Activated CD8-positive, alpha-beta memory T cell treated with anti-CD3 and anti-CD28 coated beads, Interleukin-2, amount 50 U/mL, for 48 hours (primary cell): ENCODE measurements at regions not wholly inside any gene's neighbourhood (a gene's known extent, or its start where the extent isn't known, plus 50 kb on each side); places are given as distances from the start of the nearest gene placed in this dataset.

Experiments used
- DNase-seq: peaks from one replicate; pipeline ENCODE4 v3.0.0-alpha.2; 2020

DNA sequence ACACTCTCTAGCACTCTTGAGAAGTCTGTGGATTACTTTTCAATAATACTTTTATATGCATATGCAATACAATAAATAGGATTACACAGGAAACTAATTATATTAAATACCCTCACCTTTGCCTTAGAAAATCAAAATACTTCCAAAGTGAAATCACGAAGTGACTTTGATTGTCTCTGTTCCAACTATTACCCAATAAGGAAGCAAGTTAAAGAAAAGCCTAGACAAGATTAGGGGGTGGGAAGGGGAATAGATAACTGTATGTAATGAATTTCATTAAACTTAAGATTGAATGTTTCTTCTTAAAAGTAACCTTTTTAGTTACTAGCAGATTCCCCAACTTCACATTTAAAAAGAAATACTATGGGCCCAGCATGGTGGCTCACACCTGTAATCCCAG is 66.6 kb upstream of the SOX4 start:
- DNase-seq = no peak

DNA sequence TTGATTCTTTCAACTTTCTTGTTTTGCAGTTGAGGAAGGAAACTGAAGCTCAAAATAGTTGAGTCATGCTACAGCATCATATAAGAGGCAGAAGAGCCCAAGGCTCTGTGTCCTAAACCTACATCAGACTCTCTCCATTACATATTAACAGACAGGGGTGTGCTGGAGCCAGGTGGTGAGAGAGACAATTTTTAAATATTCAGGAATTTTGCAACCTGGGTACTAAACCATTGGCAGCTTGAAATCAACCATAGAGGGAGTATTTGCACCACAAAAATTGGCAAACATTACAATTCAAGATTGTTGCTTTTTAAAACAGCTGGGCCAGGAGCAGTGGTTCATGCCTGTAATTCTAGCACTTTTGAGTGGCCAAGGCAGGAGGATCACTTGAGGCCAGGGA is 65.8 kb upstream of the SOX4 start:
- DNase-seq = no peak

DNA sequence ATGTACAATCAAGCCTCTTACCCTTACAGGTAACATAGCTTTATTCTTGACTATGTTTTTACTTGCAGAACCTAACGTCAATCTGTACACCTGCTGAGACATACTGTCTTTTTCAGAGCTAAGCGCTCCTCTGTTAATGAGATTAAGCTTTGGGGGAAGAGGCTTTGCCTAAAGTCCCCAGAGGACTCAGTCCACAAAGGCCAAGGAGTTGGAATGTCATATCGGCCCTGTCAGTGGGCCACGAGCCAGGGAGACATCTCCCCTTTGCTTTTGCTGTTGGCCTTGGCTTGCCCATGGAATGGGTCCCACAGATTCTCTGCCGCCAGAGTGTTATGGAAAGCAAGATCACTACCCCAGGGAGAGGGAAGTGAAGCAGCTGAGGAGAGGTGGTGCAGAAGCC is 64.1 kb upstream of the SOX4 start:
- no peak for DNase-seq

DNA sequence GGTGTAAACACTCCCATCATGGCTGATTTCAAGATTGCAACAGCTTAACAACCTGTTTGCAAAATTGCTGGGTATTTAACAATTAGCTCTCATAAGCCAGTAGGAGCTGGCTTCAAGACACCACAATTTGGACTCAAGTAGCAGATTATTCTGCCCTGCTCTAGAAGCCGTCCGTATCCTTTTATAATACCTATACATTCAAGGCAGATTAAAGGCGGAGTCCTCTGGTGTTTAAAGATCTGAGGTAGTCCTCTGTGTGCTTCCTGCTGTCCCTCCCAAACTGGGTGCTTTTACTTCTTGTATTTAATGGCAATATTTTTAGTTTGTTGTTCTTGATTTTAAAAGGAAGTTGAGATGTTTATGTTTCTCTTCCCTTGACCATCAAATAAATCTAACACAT is 62.2 kb upstream of the SOX4 start:
- no peak for DNase-seq

DNA sequence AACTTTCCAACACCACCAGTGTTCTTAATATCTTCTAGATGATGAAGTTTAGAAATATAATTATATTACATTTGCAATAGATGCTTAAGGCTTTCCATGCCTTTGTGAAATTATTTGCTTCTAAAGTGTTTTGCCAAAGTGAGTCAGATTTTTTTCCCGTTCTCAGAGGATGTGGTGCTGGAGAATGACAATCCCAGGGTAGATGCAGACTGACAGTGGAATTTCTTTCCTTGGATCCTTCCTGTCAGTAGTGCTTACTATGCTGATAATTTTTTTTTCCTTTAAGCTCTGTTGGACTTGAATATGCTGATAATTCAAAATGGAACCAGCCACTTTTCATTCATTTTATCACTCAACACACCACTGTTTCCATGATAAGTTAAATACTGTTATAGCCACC is 59.9 kb upstream of the SOX4 start:
- DNase-seq = no peak

DNA sequence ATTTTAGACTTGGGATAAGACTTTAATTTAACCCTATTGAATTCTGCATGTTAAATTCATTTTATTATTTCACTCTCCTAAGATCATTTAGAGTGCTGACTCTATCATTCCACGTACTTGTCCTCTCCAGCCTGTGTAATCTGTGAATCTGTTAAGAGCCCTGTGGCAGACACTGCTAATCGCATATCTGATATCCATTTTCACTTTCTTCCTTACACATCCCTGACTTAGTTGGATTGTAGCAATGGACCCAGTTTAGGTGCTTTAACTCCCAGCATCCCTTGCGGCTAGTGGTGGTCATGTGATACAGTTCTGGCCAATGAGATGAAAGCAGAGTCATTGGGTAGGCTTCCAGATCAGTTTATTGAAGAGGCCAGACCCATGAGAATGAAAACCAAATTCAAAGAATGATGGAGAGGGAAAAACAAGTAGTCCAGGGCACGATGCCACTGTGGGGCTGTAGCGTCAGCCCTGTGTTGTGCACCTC is 57.2 kb upstream of the SOX4 start:
- DNase-seq = no peak

DNA sequence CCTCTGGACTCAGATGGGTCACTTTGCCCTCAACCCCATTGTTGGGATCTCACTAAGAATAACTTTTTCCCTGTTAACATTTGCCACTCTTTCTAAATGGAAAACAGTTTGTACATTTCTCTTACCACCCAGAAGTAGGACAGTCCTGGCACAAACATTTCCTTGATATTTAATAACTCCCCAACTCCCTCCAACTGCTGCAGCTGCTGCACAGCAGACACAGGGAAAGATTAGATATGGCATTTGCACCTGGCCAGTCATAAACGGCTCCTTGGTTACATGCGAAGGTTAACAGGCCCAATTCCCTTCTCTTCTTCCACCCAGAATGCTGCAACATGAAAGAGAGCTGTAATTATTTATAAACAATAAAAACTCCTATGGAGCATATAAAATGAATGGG is 55.9 kb upstream of the SOX4 start:
- DNase-seq = no peak

DNA sequence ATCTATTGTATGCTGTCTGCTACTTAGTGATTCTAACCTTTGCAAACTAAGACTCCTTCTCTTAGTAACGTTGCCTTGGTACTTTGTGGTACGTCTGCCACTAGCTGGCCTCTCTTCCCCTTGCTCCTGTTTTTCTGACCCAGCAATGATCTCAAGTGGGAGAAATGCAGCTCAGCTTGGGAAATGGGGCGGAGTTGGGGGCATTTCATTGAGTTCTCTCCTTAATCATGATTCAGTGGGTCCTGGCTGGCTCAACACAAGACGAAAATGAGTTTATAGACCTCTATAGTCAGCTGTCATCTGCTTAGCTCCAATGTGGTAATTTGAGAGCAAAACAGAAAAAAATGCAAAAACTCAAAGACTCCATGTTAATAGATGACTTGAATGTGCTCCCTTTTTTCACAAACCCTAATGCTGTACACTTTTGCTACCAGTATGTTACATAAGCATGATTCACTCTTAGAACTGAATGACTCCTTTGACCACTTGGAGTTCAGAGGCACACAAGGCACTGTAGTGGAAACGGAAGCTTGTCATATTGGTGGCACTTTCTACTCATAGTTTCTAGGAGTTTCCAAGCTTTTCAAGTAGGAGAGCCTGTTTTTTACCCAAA is 55.3 kb upstream of the SOX4 start:
- no peak for DNase-seq

DNA sequence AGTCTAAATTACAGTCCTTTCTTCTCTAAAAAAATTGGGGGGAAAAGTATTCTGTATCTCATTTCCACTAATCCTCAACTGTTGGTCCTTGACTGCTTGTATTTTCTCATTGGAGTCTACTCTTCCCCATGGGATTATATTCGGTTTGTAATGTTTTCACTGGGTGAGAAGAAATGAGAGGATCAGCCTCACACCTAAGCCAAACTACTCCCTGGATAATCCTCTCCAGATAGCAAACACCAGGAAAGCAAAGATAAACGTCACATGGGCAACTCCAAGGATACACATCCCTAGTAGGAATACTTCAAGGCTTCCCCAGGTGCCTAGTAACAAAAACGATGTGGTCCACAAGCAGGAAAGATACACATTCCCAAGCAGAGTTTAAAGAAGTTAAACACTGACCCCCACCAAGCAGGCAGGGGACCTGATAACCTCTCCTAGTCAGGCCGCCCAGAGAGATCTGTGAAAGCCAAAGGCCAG is 53.9 kb upstream of the SOX4 start:
- no peak for DNase-seq
